Inferior parietal cortex (tissue), 1 donor: ENCODE measurements at regions not wholly inside any gene's neighbourhood (a gene's known extent, or its start where the extent isn't known, plus 50 kb on each side); places are given as distances from the start of the nearest gene placed in this dataset.
"Not testable (repeated sequence)": the region's sequence is repeated elsewhere in the genome, so short reads cannot be mapped to it uniquely, and the experiment has no call there.

Source experiments
- DNase-seq: peaks from one replicate; pipeline ENCODE4 v3.0.0-alpha.2; 2016; ENCODE audit errors: extremely low spot score

DNA sequence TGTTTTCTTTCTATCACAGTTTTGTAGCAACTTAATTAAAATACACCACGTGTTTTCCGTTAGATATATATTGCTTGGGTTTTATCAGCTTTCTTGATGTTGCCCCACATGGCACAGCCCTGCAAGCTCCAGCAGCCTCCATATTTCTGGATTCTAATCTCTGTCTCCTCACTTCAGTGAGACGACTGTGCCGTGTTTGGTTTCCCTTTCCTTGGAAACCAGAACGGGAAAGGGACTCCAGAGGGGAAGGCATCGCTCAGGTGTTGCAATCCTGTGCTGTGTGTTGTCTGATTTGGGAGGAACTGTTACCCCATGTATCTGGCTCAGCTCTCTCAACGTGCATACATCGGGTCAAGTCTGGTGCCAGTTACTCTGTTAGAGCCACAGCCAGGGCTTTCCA, 464.2 kb upstream of the B3GAT1 start:
- DNase-seq = no peak

DNA sequence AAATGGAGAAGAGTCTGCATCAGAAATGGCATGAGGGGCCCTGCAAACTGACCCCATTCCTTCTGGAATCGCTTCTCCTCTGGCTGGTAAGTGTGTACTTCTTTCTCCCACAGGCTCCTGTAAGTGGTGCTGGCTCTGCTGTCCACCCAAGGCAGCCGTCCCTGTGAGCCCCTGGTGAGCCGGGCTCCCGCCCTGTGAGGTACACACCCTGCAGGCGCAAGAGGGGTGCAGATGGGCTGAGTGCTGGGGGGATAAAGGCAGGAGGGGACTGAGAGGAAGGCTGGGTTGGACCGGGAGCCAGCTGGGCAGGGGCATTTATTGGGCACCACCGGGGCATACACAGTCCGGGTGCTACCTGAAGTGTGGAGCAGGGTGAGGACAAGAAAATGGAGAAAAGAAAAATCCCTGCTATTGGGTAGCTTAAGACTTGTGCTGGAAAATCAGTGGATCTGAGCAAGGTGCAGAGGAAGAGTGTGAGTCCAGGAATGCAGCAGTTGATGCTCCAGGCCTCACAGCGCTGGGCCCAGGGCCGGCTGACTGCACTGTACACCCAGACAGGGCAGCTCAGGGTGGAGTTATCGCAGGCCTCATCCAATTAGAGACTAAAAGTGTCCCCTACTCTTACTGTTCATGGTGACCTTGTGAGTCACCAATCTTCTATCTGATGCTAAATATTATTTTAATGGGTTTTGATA, 455.1 kb upstream of the B3GAT1 start:
- no peak for DNase-seq

DNA sequence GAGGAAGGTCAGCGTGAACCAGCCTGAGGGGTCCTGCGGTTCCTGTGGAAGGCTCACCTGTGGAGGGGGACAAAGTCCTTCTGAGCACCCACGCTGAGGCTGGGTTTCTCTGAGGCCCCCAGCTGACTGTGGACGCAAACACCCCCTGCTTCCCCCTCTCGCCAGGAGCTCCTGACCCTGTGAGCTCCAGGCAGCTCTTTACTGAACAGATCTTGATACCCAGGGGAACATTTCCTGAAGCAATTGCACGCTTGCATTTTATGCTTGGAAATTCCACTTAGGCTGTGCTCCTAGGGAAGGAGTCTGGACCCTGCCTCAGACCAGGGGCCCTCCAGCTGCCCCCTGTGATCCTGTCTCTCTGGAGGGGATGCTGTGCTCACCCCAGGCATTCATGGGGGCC, 454.2 kb upstream of the B3GAT1 start:
- no peak for DNase-seq

DNA sequence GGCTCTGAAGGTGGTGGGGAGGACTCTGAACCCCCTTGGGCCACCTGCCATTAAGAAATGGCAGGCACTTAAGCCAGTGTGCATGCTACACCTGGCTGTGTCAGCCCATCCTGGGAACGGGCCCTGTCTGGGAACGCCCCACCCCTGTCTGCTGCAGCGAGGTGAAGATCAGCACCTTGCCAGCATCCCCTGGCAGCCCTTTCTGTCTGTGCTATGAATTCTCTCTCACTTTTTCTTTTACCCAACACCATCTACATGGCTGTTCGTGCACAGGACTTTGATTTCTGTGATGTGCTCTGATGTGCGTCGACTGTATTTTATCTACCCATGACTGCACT, 452.9 kb upstream of the B3GAT1 start:
- DNase-seq = no peak

DNA sequence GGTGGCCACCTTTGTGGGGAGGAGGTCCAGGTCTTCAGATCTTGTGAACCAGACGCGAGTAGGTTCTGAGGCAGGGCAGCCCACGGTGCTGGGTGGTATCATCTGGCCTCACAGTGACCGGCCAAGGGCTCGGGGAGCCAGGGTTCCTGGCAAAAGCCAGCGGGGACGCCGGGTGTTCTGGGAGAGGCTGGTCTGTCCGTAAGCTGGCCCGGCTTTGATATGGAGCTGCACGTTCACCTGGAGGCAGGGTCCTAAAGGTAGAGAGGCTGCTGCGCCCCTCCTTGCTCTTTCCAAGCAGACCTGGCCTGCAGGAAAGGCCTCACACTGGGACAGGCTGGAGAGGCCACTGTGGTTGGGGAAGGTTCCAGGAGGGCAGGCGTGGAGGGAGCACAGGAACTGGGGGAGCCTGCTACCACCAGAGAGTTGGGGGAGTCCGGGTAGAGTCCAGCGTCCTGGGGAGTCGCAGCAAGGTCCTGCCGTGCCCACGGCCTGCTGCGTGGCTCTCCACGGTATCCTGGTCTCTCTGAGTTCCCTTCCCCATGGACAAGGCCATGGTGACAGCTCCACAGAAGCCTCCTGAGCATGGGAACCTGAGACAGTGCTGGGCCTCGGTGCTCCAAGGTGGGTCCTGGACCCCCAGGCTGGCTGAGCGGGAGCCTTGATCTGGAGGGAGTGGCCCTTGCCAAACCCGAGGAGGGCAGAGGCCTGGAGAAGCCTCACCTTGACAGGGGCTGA, 452.4 kb upstream of the B3GAT1 start:
- no peak for DNase-seq

DNA sequence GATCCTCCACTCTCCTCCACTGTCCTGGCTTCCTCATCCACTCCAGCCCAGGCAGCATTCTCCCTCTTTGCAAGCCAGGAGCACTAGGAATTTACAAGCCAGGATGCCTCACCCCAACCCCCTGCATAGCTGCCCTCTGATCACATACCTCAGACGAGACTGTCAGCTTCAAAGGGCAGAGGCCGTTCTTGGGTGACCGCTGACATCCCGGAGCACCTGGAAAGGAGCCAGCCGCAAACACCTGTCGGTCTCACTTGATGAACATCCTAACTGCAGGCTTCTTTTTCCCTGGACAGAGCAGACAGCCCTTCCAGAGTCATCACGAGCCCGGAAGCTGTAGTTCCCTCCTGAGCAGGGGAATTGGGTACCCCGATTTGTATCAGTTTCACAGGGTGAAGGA, 451.3 kb upstream of the B3GAT1 start:
- no peak for DNase-seq

DNA sequence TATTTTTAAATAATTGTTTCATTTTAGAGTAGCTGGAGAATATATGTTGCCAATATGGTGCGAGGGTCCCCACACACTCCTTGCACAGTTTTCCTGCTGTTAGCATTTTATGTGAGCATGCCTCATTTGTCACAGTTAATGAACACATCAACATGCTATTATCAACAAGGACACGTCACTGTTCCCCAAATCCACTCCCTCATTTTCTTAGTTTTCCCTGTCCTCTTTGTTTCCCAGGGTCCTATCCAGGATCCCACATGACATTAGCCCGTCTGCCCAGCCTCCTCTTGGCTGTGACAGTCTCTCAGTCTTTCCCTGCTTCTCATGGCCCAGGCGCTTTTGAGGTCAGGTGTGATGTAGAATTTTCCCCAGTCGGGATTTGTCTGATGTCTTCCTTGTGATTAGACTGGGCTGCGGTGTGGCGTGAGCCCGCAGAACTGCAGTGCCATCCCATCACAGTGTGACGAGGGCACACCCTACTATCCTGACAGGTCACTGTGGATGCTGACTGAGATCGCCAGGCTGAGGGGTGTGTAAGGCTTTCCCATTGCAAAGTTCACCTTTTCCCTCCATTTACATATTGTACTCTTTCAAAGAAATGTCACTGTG, 450.6 kb upstream of the B3GAT1 start:
- DNase-seq = no peak

DNA sequence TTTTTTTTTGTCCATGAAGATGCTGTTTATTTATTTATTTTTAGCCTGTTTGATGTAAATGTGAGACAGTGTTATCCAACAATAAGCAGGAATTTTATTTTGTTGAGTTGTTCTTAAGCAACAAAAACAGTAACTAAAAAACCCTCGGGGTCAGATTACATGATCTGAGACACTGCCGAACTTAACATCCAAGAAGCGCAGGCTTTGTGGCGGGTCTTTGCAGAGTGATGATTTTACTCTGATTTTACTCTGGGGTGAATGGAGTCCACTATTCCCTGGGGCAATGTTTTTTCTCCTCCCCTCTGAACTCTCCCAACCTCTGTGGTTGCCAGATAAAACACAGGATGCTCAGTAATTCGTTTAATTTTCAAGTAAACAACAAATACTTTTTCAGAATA, 450.1 kb upstream of the B3GAT1 start:
- DNase-seq = no peak

DNA sequence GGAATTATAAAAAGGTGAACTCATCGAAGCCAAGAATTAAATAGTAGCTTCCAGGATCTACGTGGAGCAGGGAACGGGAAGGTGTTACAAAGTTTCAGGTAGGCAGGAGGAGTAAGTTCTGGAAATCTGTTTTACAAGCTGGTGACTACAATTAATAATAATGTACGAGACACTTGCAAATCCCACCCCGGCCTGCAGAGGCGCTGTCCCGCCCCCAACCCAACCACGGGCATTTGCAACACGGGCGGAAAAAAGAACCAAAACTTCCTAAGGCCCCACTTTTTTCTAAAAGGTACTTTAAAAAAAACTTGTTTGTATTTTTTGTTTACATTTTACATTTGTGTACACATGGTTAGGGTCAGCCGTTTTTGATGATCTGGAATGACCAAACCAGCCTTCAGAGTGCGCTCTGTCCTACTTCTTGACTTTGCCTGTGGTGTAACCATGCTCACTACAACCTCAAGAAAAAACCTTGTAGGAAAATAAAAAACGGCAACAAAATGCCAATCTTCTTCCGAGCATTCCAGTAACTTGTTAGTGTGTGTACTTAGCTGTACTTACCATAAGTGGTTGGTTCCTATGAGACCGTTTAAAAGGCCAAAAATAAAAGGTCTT, 449.6 kb upstream of the B3GAT1 start:
- no peak for DNase-seq

DNA sequence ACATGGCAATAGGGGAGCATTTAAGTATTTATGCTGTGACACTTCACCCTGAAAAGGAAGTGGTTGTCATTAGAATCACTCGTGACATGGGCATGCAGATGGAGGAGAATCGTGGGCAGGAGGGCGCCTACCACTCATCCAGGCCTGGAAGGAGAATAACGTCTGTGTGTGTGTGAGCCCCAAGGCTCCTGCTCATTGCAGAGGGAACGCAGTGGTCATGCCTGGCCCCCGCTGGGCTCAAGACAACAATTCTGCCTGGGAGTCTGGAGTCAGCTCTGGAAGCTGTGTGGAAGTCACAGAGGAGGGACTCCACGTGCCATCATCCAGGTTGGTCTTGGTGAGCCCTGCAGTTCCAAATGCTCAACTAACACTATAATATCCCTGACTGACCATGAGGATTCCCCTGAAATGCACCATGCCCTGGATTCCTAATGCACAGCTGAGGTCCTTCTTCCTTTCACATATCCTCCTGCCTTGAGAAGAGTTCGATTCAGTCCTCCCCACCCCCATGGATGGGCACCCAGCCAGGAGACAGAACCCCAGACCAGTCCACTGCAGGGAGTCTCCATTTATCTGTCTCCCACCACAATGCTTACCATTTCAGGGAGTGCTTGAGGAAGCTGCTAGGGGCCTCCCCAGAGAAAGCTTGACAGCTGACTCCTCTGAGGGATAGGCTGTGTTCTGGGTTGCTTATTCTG, 446.9 kb upstream of the B3GAT1 start:
- DNase-seq = no peak

DNA sequence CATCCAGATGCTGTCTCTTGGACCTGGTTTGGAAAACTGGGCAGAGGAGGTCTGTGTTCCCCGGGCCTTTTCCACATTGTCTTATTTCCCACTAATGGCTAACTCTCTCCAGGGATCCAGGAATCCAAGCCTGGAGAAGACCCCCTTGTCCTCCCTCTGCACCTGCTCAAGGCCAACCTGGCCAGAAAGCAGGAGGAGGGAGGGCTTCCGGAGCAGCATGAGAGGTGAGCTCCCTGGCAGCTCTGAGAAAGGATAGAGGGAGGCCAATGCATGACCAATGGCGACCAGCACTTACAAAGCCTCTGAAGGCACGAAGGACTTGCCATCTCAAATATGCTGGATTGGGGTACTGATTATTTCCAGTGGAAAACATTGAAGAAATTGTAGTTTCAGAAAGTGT, 445.0 kb upstream of the B3GAT1 start:
- DNase-seq = no peak

DNA sequence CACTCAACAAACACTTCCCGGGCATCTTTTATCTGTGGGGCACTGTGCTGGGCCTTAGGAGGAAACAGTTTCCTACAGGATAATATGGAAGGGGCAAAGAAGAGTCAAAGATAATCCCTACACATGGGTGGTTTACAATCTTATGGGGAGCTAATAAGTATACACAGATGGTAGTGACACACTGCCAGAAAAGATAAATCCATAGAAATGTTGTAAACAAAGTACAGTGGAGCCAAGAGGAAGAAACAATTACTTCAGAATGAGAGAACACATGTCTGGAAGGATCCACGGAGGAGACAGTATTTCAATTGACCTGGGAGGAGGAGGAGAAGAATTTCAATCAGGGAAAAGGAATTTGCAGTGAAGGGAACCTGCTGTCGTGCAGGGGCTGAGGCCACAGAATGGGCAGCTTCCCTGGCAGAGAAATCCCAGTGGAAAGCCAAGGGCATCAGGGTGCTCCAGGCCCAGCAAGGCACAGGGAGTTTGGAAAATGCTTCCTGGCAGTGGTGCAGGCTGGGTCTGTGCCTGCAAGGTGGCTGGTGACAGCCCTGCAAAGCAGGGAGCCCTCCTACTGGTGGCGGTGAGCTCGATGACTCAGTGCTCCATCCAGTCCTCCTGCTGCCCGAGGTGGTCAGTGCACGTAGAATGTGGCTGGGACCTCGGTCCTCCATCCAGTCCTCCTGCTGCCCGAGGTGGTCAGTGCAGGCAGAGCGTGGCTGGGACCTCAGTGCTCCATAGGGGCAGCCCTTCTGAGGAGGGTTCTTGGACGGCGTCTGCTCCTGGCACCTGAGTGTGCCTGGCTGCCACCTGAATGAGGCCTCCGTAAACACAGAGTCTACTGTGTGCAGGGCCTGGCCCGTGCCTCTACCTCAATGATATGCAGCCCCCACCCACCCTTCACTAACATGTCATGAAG, 444.3 kb upstream of the B3GAT1 start:
- DNase-seq = no peak

DNA sequence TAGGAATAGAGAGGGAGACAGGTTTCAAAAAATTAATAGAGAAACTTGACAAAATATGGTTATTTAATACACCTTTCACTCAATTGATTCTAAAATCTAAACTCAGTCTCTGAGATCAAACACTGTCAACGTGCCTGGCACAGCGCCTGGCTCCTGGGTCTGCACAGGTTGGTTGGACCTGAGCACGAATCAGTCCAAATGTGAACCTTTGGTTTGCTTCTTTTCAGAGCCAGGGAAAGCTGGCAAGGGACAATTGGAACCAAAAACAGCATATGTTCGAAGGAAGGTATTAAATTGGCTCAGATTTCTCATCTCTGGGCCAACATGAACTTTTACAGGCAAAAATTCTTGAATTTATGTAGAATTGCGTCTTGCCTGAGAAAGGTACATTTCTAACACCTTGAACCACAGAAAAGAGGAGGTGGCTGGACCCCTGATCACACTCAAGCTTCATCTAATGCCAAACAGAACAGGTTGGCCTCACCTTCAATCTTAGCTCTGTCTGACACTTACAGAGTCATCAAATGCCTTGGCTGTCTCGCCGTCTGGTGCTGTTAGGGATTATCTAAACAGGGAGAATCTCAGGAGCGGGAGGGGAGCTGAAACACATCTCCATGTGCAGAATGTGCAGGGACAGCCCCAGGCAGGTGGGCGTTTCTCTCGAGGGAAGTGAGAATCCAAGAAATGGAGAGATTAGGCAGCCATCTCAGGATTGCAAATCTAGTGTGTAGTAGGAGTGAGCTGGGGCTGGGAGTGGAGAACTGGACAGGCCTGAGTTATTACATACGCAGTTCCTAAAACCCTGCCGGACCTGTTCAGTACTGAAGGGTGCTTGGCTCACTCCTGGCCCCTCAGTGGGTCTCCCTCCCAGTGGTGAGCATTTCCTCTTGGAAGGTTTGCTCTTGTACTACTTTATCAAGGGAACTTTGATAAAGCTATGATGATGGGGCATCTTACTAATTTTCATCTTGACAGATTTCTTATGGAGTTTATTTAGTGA, 442.2 kb upstream of the B3GAT1 start:
- DNase-seq = peak; percentile 51

DNA sequence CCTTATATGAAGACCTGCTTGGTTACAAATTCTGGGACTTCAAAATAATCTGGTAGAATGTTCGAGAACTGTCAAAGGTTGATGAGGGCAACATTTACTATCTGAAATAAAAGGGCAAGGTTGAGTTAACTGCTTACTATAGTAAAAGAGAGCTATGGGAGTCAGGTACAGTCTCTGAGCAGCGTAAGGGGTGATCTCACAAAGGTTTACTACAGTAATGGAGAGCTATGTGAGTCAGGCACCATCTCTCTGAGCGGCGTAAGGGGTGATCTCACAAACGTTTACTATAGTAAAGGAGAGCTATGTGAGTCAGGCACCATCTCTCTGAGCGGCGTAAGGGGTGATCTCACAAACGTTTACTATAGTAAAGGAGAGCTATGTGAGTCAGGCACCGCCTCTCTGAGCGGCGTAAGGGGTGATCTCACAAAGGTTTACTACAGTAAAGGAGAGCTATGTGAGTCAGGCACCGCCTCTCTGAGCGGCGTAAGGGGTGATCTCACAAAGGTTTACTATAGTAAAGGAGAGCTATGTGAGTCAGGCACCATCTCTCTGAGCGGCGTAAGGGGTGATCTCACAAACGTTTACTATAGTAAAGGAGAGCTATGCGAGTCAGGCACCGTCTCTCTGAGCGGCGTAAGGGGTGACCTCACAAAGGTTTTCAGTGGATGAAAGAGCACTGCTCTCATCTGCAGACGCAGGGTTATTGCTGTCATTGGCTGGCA, 439.6 kb upstream of the B3GAT1 start:
- DNase-seq = not testable (repeated sequence)

DNA sequence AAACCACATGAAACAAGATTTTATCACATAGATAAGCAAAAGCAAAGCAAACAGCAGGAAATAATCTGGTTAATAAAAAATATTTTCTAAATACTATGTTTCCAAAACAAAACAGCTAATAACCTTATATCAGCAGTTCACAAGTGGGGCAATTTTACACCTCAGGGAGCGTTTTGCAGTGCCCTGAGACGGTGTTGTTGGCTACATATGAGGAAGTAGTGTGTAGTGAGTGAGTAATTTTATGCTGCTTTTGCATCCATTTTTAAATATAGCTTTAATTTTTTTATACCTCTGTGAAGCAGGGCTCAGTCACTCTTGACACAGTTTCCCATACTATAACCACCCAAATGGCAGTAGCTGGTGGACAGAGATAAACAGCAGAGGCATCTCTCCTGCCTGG, 438.5 kb upstream of the B3GAT1 start:
- DNase-seq = no peak

DNA sequence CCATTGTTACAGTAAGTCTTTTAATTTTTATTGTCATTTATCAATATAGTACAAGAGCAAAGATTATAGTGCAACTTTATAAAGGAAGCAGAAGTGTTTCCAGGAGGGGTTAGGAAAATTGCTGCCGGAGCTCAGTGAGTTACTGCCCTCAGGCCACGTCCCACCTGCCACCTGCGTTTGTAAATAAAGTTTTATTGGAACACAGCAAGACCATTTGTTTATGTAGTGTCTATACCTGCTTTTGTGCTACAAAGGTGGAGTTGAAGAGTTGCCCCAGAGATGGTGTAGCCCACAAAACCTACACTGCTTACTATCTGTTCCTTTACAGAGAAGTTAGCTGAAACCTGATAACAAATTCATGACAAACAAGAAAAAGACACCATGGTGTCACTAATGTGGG, 437.8 kb upstream of the B3GAT1 start:
- no peak for DNase-seq

DNA sequence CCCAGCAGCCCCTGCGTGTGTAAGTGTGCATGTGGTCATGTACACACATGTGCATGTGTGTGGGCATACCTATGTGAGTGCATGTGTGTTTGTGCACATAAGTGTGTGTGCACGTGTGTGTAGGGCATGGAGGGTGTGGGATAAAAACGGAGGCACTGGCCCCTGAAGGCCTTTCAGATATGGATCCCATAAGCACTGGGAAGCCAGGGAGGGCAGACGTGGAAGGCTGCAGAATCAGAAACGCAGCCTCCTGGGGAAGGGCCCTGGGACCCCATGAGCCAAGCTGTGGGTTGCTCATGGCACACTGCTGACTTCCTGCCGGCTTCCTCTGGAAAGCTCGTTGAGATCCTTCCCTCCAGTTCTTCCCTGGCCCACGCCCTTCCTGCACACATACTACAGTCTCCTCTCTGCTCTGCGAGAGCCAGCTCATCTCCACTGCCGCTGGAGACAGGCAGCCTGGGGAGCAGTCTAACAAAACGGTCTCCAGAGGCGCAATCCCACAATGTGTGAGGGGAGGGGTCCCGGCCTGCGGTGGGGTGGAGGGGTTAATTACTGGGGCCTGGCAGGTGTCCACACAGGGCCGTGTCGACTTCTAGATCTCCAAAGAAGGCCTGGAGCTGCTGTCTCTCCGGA, 435.2 kb upstream of the B3GAT1 start:
- DNase-seq = no peak

DNA sequence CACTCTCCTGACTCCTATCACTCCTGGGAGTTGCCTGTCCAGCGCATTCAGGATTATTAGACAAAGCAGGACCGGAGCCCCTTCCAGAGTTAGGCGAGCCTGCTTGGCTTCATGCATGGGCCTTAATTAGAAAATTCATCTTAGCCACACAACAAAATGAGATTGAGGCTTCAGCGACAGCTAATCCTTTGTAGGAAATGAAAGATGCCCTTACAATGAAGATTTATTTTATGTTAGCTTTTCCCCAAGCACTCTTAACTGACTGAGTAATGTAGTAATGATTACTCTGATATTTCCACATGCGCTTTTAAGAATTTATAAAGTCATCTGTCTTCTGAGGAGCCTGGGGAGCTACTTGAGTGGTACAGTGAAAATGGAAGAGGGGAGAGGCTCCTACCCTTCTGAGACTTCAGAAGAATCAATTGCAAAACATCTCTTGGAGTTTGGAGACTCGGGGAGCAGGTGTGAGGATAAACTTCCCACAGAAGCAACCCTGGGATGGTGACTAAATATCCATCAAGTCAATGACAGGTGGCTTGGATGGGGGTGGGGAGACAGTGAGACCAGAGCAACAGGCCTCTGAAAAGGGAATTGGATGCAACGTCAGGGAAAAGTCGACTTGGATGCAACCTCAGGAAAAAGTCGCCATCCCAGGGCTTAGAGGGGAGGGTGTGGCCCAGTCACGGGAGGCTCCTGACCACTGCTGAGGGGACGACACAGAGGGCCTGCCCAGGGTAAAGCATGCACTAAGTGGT, 434.5 kb upstream of the B3GAT1 start:
- no peak for DNase-seq
